ENCODE measurements at regions not wholly inside any gene's neighbourhood (a gene's known extent, or its start where the extent isn't known, plus 50 kb on each side); places are given as distances from the start of the nearest gene placed in this dataset.

DNA sequence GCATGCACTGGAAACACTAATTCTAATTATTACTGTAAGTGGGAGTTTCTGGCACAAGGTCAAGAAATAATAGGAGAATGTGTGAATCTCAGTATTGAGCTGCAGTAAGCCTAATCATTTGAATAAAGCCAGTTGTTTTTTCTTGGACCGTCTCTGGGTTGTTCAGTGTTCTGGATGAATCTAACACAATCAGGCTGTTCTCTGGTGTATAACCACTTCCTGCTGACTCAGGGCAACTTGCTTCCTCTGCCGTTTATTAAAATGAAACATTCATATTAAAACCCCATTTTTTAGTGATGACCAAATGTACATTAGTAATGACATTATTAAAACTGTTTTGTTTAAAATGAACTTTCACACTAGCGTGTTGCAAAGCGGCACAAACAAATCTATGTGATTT lies 273.1 kb upstream of the SNX7 start:
- WGBS, 2 experiments, result 86 to 96% methylated on average over 4 of the region's 4 CpGs
- no peaks in the 10 kb centered on the region for H3K4me1 ChIP-seq (ENCODE audit: control insufficient read depth, insufficient read depth, low read length)
- H3K4me3 ChIP-seq (ENCODE audit: insufficient read depth, low read depth, low read length), result no peak overlapping the region
- no peaks in the 10 kb centered on the region for H3K27me3 ChIP-seq (ENCODE audit: control insufficient read depth, insufficient read depth, low read length, poor library complexity, severe bottlenecking)
- no peaks in the 10 kb centered on the region for H3K9me3 ChIP-seq (ENCODE audit: control insufficient read depth, low read length)
- no peak overlapping the region for H3K27ac ChIP-seq (ENCODE audit: insufficient read depth, low read depth, low read length, poor library complexity, severe bottlenecking)
- H3K36me3 ChIP-seq (ENCODE audit: control insufficient read depth, insufficient read depth, low read length), result no peaks in the 10 kb centered on the region

DNA sequence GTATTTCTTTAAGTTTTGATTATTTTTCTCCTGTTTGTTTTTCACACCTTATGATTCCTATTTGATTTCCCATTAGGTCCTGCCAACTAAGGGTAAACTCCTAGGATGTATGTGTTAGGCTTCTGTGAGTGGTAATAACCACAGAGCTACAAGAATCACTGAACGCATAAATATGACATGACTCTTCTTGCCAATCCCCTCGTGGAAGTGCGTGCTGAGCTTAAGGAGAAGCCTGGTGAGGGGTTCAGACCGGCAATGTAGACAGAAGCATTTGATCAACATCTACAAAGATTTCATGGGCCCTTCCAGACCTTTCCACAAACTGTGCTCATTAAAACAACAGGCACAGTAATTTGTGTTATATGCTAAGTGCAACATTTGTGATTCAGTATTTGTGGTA lies 273.8 kb upstream of the SNX7 start:
- WGBS, 2 experiments, result 97 to 98% methylated on average over 4 of the region's 4 CpGs
- H3K27ac ChIP-seq (ENCODE audit: insufficient read depth, low read depth, low read length, poor library complexity, severe bottlenecking), result no peak overlapping the region
- no peaks in the 10 kb centered on the region for H3K9me3 ChIP-seq (ENCODE audit: control insufficient read depth, low read length)
- no peaks in the 10 kb centered on the region for H3K27me3 ChIP-seq (ENCODE audit: control insufficient read depth, insufficient read depth, low read length, poor library complexity, severe bottlenecking)
- H3K36me3 ChIP-seq (ENCODE audit: control insufficient read depth, insufficient read depth, low read length), result no peaks in the 10 kb centered on the region
- H3K4me3 ChIP-seq (ENCODE audit: insufficient read depth, low read depth, low read length), result no peak overlapping the region
- no peaks in the 10 kb centered on the region for H3K4me1 ChIP-seq (ENCODE audit: control insufficient read depth, insufficient read depth, low read length)

DNA sequence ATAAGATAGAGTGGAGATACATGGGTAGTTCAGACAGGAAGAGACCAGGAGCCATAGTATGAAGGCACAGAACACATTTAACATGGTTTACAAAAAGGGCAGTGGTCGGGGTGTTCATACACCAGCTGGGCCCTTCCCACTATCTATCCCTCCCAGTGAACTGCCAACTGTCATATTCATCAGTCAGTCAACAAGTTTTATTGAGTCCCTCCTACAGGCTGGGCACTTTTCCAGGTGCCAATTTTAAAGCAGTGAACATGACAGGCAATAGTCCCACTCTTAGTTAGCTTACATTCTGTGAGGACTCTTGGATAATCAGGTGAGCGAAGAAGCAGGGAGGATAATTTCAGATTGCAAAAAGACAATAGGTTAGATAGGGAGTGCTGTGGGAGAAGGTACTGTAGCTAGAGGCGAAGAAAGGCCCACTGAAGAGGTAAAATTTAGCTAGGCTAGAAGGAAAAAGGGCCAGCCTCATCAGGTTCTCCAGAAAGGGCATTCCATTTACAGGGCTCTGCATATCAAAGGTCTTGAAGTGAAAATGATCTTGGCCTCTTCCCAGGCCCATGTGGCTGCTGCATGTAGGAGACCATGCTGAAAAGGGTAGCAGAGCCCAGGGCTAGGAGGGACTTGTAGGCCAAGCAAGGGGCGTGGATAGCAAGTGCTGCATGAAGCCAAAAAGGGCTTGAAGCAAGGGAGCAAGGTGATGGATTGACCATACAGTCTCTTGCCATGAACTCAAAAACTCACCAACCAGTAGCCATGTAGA lies 274.7 kb upstream of the SNX7 start:
- H3K36me3 ChIP-seq (ENCODE audit: control insufficient read depth, insufficient read depth, low read length), result no peaks in the 10 kb centered on the region
- H3K9me3 ChIP-seq (ENCODE audit: control insufficient read depth, low read length), result no peaks in the 10 kb centered on the region
- H3K27me3 ChIP-seq (ENCODE audit: control insufficient read depth, insufficient read depth, low read length, poor library complexity, severe bottlenecking), result no peaks in the 10 kb centered on the region
- H3K4me3 ChIP-seq (ENCODE audit: insufficient read depth, low read depth, low read length), result no peak overlapping the region
- no peak overlapping the region for H3K27ac ChIP-seq (ENCODE audit: insufficient read depth, low read depth, low read length, poor library complexity, severe bottlenecking)
- H3K4me1 ChIP-seq (ENCODE audit: control insufficient read depth, insufficient read depth, low read length), result no peaks in the 10 kb centered on the region
- WGBS, 2 experiments, result 94% methylated on average over 4 of the region's 4 CpGs

DNA sequence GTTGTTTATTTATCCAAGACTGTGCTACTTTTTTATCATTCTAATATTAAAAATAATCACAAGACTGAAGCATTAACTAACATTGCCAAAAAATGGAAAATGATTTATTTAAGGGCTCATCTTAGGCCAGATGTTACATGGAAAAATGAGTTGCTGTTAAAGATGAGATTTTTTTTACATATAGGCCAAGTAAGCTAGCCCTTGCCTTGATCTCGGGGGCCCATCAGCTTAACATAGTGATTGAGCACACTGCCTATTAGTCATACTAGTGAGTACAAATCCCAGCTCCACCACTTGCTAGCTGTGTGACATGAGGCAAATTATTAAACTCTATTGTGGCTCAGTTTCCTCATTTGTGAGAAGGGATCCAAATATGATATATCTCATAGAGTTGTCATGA lies 275.9 kb upstream of the SNX7 start:
- Histone ChIP-seq H3K4me3 (ENCODE audit: insufficient read depth, low read depth, low read length) (no peak overlapping the region), H3K27ac (ENCODE audit: insufficient read depth, low read depth, low read length, poor library complexity, severe bottlenecking) (no peak overlapping the region), H3K4me1 (ENCODE audit: control insufficient read depth, insufficient read depth, low read length) (no peaks in the 10 kb centered on the region), H3K36me3 (ENCODE audit: control insufficient read depth, insufficient read depth, low read length) (no peaks in the 10 kb centered on the region), H3K9me3 (ENCODE audit: control insufficient read depth, low read length) (no peaks in the 10 kb centered on the region), H3K27me3 (ENCODE audit: control insufficient read depth, insufficient read depth, low read length, poor library complexity, severe bottlenecking) (no peaks in the 10 kb centered on the region)
- 89 to 97% methylated on average over 1 of the region's 1 CpG for WGBS, 2 experiments

DNA sequence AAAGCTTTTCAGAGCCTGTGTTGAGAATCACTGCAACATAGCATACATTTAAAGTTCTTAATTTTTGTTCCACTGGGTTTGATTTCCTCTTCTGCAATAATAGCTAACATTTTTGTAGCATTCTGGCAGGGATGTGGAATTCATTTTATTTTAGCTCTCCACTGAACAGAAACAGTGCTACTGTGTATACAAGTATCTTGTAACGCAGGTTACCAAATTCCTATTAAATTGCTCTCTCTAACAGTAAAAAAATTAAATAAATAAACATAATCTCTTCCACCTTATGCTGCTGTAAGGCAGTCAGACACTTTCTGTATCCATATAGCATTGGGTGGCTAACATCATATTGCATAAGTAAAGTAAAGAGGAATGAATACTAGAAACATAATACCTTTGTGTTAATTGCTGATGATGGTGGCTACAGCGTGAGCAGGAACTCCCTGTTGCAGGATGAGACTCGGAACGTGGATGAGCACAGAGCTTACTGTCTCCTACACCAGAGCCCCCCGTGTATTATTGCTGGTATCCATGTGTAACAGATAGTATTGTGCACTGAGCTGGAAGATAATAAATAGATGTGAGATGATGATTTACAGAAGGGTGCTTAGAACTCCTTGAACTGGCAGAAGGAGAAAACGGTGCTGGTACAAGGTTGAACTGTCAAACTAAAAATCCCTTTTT lies 276.9 kb upstream of the SNX7 start:
- H3K36me3 ChIP-seq (ENCODE audit: control insufficient read depth, insufficient read depth, low read length), result no peaks in the 10 kb centered on the region
- H3K9me3 ChIP-seq (ENCODE audit: control insufficient read depth, low read length), result no peaks in the 10 kb centered on the region
- no peaks in the 10 kb centered on the region for H3K4me1 ChIP-seq (ENCODE audit: control insufficient read depth, insufficient read depth, low read length)
- 86 to 94% methylated on average over 6 of the region's 6 CpGs for WGBS, 2 experiments
- no peaks in the 10 kb centered on the region for H3K27me3 ChIP-seq (ENCODE audit: control insufficient read depth, insufficient read depth, low read length, poor library complexity, severe bottlenecking)
- H3K27ac ChIP-seq (ENCODE audit: insufficient read depth, low read depth, low read length, poor library complexity, severe bottlenecking), result no peak overlapping the region
- no peak overlapping the region for H3K4me3 ChIP-seq (ENCODE audit: insufficient read depth, low read depth, low read length)

DNA sequence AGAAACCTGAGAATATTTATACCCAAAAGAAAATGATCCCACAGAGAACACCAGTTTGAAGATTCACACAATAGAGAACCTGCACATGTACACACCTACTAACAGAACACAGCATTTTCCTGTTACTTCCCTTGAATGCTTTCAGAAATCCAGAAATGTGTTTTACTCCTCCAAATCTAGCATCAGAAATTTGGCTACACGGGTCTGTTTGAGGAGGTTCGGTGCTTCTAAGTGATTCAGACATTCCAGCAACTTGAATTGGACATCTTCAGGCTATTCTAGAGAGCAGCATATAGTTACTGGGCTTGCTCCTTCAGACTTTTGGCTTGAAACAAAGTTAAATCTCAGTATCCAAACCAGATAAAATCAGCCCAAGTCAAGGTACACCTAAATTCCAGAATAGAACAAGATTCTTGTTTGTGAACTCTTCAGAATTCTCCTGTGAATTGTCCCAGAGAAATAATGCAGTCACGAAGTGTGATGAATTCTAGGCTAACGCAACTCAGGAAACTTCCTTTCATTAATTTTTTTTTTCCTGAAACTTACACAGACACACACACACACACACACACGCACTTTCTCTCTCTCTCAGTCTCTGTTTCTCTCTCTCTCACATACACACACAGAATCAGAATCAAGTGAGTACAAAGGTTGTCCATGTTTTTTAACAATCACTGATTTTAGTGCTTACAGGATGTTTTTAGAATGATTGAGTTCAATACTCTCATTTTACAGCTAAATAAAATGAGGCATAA lies 278.4 kb upstream of the SNX7 start:
- 86 to 88% methylated on average over 5 of the region's 5 CpGs for WGBS, 2 experiments
- Histone ChIP-seq H3K4me3 (ENCODE audit: insufficient read depth, low read depth, low read length) (no peak overlapping the region), H3K27ac (ENCODE audit: insufficient read depth, low read depth, low read length, poor library complexity, severe bottlenecking) (no peak overlapping the region), H3K27me3 (ENCODE audit: control insufficient read depth, insufficient read depth, low read length, poor library complexity, severe bottlenecking) (no peaks in the 10 kb centered on the region), H3K4me1 (ENCODE audit: control insufficient read depth, insufficient read depth, low read length) (no peaks in the 10 kb centered on the region), H3K9me3 (ENCODE audit: control insufficient read depth, low read length) (no peaks in the 10 kb centered on the region), H3K36me3 (ENCODE audit: control insufficient read depth, insufficient read depth, low read length) (no peaks in the 10 kb centered on the region)

DNA sequence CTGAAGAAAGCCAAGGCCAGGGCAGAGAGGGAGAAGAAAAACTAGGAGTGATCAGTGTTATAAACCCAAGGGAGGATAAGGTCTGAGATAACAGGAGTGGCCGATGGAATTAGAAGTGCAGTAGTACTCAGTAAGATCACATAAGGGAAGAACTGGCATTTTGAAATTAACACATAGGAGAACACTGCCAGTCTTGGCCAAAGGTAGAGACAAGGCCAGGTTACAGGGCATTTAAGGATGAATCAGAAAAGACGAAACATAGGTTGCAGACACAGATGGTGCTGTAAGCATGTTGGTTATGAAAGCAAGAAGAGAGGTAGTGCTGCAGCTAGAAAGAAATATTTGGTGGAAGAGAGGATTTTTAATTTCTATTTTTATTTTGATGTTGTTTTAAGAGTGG lies 278.9 kb upstream of the SNX7 start:
- 93 to 97% methylated on average over 2 of the region's 2 CpGs for WGBS, 2 experiments
- Histone ChIP-seq H3K9me3 (ENCODE audit: control insufficient read depth, low read length) (no peaks in the 10 kb centered on the region), H3K36me3 (ENCODE audit: control insufficient read depth, insufficient read depth, low read length) (no peaks in the 10 kb centered on the region), H3K4me1 (ENCODE audit: control insufficient read depth, insufficient read depth, low read length) (no peaks in the 10 kb centered on the region), H3K27ac (ENCODE audit: insufficient read depth, low read depth, low read length, poor library complexity, severe bottlenecking) (no peak overlapping the region), H3K4me3 (ENCODE audit: insufficient read depth, low read depth, low read length) (no peak overlapping the region), H3K27me3 (ENCODE audit: control insufficient read depth, insufficient read depth, low read length, poor library complexity, severe bottlenecking) (no peaks in the 10 kb centered on the region)

DNA sequence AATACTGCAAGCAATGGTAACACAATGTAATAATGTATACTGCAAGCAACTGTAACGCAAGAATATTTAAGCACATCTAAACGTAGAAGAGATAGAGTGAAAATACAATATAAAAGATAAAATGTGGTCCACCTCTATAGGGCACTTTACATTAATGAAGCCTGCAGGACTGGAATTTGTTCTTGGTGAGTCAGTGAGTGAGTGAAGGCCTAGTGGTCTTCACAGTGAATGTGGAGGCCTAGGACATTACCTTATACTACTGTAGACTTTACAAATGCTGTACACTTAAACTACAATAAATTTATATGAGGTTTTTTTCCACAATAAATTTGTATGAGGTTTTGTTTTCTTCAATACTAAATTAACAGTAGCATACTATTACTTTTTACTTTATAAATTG lies 287.4 kb upstream of the SNX7 start:
- H3K27ac ChIP-seq (ENCODE audit: insufficient read depth, low read depth, low read length, poor library complexity, severe bottlenecking), result no peak overlapping the region
- H3K36me3 ChIP-seq (ENCODE audit: control insufficient read depth, insufficient read depth, low read length), result no peaks in the 10 kb centered on the region
- no peaks in the 10 kb centered on the region for H3K27me3 ChIP-seq (ENCODE audit: control insufficient read depth, insufficient read depth, low read length, poor library complexity, severe bottlenecking)
- H3K4me3 ChIP-seq (ENCODE audit: insufficient read depth, low read depth, low read length), result no peak overlapping the region
- no peaks in the 10 kb centered on the region for H3K4me1 ChIP-seq (ENCODE audit: control insufficient read depth, insufficient read depth, low read length)
- H3K9me3 ChIP-seq (ENCODE audit: control insufficient read depth, low read length), result no peaks in the 10 kb centered on the region
- WGBS, 2 experiments, result 100% methylated on average over 2 of the region's 2 CpGs; no CpG with 5 or more reads in 1 of the 2 experiments

DNA sequence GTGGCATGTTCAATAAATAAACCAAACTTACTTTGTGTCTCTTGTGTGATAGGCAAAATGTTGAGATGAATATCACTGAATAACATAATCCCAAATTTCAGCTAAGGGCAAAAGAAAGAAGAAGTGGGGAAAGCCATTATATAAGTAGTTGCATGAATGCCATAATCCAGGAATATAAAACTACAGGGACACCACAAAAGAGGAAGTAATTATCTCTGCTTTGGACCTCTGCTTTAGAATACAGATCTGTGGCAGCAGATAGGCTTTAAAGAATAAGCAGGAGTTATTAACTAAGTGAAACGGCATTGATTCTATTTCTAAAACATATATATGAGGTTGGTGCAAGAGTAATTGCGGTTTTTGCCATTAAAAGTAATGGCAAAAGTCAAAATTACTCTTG lies 288.5 kb upstream of the SNX7 start:
- Histone ChIP-seq H3K4me3 (ENCODE audit: insufficient read depth, low read depth, low read length) (no peak overlapping the region), H3K27me3 (ENCODE audit: control insufficient read depth, insufficient read depth, low read length, poor library complexity, severe bottlenecking) (no peaks in the 10 kb centered on the region), H3K9me3 (ENCODE audit: control insufficient read depth, low read length) (no peaks in the 10 kb centered on the region), H3K27ac (ENCODE audit: insufficient read depth, low read depth, low read length, poor library complexity, severe bottlenecking) (no peak overlapping the region), H3K36me3 (ENCODE audit: control insufficient read depth, insufficient read depth, low read length) (no peaks in the 10 kb centered on the region), H3K4me1 (ENCODE audit: control insufficient read depth, insufficient read depth, low read length) (no peaks in the 10 kb centered on the region)
- WGBS, 2 experiments, result 100% methylated on average over 1 of the region's 2 CpGs; no CpG with 5 or more reads in 1 of the 2 experiments

DNA sequence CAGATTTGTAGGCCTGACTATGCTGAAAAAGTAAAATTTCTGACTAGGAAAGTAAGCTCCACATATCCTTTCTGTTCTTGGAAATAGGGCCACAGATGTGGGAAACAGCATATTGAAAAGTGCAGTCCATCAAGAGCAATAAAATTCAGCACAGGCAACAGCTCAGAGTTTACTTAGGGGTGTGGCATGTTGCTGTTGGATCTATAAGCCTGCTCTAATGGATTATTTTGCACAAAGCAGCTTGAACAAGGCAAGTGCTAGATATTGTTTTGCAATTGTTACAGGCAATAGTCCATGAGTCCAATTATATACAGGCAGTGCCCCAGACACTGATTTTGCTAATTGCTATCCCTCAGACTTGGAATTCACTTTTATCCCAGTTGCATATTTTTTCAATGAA lies 289.8 kb upstream of the SNX7 start:
- no peaks in the 10 kb centered on the region for H3K36me3 ChIP-seq (ENCODE audit: control insufficient read depth, insufficient read depth, low read length)

More for the DNA sequence above, 289.8 kb upstream of the SNX7 start:
- Histone ChIP-seq H3K27me3 (ENCODE audit: control insufficient read depth, insufficient read depth, low read length, poor library complexity, severe bottlenecking) (no peaks in the 10 kb centered on the region), H3K9me3 (ENCODE audit: control insufficient read depth, low read length) (no peaks in the 10 kb centered on the region), H3K27ac (ENCODE audit: insufficient read depth, low read depth, low read length, poor library complexity, severe bottlenecking) (no peak overlapping the region), H3K4me1 (ENCODE audit: control insufficient read depth, insufficient read depth, low read length) (no peaks in the 10 kb centered on the region), H3K4me3 (ENCODE audit: insufficient read depth, low read depth, low read length) (no peak overlapping the region)
